Activated CD8-positive, alpha-beta memory T cell treated with anti-CD3 and anti-CD28 coated beads for 36 hours (primary cell): ENCODE measurements at regions not wholly inside any gene's neighbourhood (a gene's known extent, or its start where the extent isn't known, plus 50 kb on each side); places are given as distances from the start of the nearest gene placed in this dataset.

Experiments used
- CTCF ChIA-PET: fragments of 350-600 bp; sonication (Branson Sonifier 250); formaldehyde crosslinking; loops from one replicate; lab custom pipeline; 2021; ENCODE audit warnings: antibody characterized with exemption; lab: Charles Lee
- POLR2A ChIA-PET: fragments of 350-600 bp; sonication (Branson Sonifier 250); formaldehyde crosslinking; loops from one replicate; lab custom pipeline; 2021; ENCODE audit warnings: antibody characterized with exemption; lab: Charles Lee

- ChIA-PET POLR2A (no interaction called here), CTCF (no interaction called here)
These were observed 404.5 kb downstream of the ADRA2A start for GRCh38 chr10:111481261-111481826.

DNA sequence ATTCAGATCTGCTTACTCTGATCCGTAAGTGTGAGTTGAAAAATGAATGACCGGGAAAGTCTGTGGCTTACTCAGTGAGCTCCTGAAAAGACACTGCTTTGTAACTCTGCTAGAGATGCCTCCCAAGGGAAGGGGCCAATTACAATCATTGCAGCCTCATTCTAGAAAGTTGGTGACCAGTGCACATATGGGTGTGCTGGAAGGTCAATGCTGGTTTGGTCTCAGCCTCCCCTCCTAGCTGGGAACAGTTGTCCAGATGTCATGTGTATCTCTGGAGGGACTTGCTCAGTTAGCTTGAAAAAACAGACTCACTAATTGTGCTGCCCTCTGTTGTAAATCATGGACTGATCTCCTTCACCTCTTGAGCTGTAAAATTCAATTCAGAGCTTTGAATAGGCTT is 405.0 kb downstream of the ADRA2A start:
- CTCF ChIA-PET = no interaction called here
- POLR2A ChIA-PET = no interaction called here

GRCh38 chr10:111482621-111483216 is 405.9 kb downstream of the ADRA2A start:
- ChIA-PET CTCF (interaction anchor here (0.6 kb wide), 1 partner anchor 301 kb away, joined by 3 read pairs; no protein-coding TSS in a partner anchor), POLR2A (no interaction called here)

- CTCF ChIA-PET = no interaction called here
- POLR2A ChIA-PET = no interaction called here
These were observed 408.9 kb downstream of the ADRA2A start for GRCh38 chr10:111485767-111486166.

DNA sequence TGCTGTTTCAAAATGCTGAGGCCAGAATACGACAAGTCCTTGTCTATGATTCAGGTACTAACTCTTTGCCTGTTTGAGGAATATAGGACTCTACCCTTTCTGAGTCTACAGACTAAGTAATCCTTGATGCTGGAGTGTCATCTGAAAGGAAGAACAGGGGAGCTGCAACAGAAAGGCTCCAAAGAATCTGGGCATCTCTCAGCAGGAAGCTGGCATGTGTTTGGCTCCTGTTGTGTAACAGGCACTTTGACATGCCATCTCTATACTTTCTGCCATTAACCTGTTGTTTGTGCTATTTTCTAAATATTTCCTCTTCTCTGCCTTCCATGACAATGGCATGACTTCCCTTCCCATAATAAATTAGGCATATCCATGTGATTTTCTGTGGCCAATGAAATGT is 409.5 kb downstream of the ADRA2A start:
- POLR2A ChIA-PET = no interaction called here
- CTCF ChIA-PET = no interaction called here

DNA sequence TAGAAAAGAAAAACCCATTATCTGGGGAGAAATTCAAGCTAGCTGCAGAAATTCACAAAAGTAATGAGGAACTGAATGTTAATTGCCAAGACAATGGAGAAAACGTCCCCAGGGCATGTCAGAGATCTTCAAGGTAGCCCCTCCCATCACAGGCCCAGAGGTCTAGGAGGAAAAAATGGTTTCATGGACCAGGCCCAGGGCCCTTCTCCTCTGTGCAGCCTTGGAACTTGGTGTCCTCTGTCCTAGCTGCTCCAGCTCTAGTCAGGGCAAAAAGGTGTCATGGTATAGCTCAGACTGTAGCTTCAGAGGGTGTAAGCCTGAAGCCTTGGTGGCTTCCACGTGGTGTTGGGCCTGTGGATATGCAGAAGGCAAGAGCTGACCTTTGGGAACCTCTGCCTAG is 411.8 kb downstream of the ADRA2A start:
- CTCF ChIA-PET = no interaction called here
- POLR2A ChIA-PET = no interaction called here

DNA sequence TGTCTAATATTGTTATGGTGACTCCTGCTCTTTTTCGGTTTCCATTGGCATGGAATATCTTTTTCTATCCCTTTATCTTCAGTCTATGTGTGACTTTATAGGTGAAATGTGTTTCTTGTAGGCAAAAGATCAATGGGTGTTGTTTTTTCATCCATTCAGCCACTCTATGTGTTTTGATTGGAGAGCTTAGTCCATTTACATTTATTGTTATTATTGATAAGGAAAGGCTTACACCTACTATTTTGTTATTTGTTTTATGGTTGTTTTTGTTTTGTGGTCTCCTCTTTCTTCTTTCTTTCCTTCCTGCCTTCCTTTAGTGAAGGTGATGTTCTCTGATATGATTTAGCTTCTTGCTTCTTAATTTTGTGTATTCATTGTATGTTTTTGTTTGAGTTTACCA is 414.3 kb downstream of the ADRA2A start:
- ChIA-PET CTCF (interaction anchor here (0.6 kb wide), 1 partner anchor 18 kb away, joined by 4 read pairs; no protein-coding TSS in a partner anchor), POLR2A (no interaction called here)

DNA sequence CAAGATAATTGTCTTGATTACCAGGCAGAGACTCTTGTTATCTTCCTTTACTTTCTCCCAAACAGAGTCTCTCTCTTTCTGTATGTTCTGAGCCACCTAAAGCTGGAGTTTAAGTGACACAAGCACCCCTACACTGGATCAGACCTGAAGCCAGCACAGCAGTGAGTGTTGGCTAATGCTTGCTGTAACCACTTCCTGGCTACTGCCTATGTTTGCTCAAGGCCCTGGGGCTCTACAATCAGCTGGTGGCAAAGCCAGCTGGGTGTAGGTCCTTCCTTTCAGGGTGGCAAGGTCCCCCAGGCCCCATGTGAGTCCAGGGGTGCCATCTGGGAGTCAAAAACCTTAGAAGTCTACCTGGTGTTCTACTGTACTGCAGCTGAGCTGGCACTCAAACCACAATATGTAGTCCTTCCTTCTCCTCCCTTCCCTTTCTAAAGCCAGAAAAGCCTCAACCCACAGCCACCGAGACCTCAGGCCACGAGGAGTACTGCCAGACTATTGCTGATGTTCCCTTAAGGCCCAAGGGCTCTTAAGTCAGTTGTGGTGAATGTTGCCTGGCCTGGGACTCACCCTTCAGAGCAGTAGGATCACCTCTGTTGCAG is 416.3 kb downstream of the ADRA2A start:
- ChIA-PET POLR2A (no interaction called here), CTCF (no interaction called here)

DNA sequence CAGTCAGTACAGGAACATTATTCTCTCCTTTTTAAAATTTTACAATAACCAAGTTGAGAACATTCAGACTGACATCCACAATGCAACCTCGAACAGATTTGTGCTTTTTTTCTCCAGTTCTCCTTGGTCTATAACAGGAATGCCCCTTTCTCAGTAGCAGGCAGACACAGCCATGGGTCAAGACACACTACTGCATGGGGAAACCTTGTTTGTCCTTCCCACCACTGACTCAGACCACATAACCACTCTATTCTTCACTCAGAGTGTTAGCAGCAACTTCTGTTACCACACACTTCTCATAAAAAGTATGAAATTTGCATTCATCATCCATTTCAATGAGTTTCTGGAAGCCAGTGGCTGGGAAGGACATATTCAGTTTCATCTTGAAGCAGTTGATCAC is 421.7 kb downstream of the ADRA2A start:
- POLR2A ChIA-PET = no interaction called here
- CTCF ChIA-PET = no interaction called here

- CTCF ChIA-PET = no interaction called here
- POLR2A ChIA-PET = no interaction called here
These were observed 427.5 kb downstream of the ADRA2A start for GRCh38 chr10:111504376-111504775.

DNA sequence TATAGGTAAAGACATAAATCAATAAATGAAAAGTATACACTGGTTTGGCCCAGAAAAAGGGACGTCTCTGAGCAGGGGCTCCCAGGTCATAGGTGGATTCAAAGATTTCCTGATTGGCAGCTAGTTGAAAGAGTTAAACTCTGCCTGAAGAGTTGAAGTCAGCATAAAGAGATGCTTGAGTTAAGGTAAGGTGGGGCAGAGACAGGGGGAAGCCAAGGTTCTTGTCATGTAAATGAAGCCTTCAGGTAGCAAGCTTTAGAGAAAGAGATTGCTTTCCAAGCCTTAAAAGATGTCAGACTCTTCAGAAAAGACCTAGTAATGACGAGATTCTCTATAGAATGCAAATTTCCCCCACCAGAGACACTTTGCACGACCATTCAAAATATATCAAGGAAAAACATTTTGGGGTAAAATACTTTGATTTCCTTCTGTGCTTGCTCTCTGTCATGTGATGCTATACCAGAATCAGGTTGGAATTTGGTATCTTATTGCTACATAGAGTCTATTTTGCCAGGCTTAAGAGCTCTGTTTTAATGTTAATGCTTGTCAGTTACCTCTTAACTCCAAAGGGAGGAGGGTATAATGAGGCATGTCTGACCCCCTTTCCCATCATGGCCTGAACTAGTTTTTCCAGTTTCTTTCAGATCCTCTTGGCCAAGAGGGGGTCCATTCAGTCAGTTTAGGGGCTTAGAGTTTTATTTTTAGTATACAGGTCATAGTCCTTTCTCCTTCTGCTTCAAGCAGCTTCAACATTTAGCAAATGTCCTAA is 429.6 kb downstream of the ADRA2A start:
- ChIA-PET CTCF (no interaction called here), POLR2A (no interaction called here)

GRCh38 chr10:111511751-111512150 is 434.9 kb downstream of the ADRA2A start:
- ChIA-PET CTCF (no interaction called here), POLR2A (no interaction called here)

DNA sequence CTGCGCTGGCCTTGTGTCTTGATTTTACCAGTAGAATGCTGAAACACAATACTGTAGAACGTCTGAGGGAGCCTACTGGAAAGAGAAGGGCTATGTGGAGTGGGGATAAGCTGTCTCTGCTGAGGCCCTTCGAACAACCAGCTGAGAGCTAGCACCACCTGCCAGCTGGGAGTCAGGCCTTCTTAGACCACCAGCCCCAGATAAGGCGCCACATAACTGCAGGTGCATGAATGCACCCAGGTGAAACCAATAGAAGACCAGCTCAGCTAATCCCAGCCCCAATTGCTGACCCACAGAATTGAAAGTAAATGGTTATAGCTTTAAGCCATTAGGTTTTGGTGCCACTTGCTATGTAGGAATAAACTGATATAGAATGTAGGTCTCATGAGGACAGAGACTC is 438.4 kb downstream of the ADRA2A start:
- CTCF ChIA-PET = no interaction called here
- POLR2A ChIA-PET = no interaction called here

- POLR2A ChIA-PET = no interaction called here
- CTCF ChIA-PET = no interaction called here
These were observed 438.9 kb downstream of the ADRA2A start for GRCh38 chr10:111515706-111516105.

GRCh38 chr10:111516144-111516543 is 439.3 kb downstream of the ADRA2A start:
- ChIA-PET CTCF (no interaction called here), POLR2A (no interaction called here)

- ChIA-PET POLR2A (no interaction called here), CTCF (no interaction called here)
These were observed 445.3 kb downstream of the ADRA2A start for GRCh38 chr10:111522141-111522540.

DNA sequence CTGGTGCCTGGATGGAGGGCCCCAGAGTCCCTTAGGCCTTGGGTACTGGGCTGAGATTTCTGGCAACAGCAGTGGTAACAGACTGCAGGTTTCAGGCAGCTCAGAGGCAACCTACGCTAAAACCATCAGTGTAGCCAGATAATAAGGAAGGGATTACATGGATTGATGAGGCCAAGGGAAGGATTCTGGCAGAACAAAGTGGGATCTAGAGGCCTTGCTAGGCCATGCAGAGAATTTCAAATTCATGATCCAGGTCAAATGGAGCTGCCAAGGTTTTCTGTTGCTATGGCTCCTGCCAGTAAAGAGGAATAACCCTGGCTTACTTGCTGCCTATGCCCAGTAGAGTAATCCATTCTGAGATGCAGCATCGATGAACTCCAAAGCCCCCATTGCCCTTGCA is 445.7 kb downstream of the ADRA2A start:
- ChIA-PET POLR2A (no interaction called here), CTCF (no interaction called here)

DNA sequence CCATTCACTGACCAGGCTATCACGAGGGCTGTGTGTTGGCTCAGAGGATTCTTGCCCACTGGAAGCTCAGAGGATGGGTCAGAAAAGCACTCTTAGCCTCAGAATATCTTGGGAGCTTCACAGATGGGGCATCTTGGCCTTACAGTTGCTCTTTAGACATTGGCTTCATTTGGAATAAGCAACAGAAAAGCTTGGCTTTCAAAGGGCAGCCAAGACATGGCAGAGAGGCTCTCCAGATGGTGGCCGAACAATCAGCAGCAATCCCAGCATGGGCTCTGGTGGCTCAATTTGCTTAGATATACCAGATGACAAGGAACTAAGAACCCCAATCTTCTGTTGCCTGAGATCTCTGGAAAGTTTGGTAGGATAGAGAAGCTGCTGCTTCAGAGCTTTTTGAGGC is 446.2 kb downstream of the ADRA2A start:
- CTCF ChIA-PET = no interaction called here

DNA sequence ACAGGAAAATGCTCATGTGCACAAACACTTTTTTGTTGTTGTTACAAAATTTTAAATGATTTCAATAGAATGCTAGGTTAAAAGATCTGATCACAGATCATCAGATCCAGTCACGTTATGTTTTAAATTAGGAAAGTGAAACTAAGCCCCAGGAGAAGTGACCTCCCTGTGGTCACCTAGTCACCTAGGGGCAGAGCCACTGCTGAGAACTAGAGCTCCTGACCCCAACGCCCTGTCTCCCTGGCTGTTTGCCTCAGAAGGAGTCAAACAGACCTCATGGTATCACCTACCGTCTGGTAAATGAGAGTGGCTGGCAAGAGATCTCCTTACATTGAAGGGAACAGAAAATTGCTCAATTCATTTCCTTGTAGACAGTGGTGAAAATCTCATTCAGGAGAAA is 447.3 kb downstream of the ADRA2A start:
- ChIA-PET CTCF (no interaction called here), POLR2A (no interaction called here)

More for the DNA sequence above, 446.2 kb downstream of the ADRA2A start:
- POLR2A ChIA-PET = no interaction called here

GRCh38 chr10:111525696-111526095 is 448.9 kb downstream of the ADRA2A start:
- CTCF ChIA-PET = no interaction called here

GRCh38 chr10:111531690-111532089 is 454.9 kb downstream of the ADRA2A start:
- CTCF ChIA-PET = interaction anchor here (0.7 kb wide), 1 partner anchor 119 kb away, joined by 3 read pairs; no protein-coding TSS in a partner anchor
- POLR2A ChIA-PET = no interaction called here

More at GRCh38 chr10:111525696-111526095, 448.9 kb downstream of the ADRA2A start:
- POLR2A ChIA-PET = no interaction called here
